CD4-positive, alpha-beta T cell treated with Interleukin-12 subunit alpha and Interleukin-12 subunit beta, for 1 hour (primary cell): ENCODE measurements at regions not wholly inside any gene's neighbourhood (a gene's known extent, or its start where the extent isn't known, plus 50 kb on each side); places are given as distances from the start of the nearest gene placed in this dataset.
"Not testable (repeated sequence)": the region's sequence is repeated elsewhere in the genome, so short reads cannot be mapped to it uniquely, and the experiment has no call there.

Experiments used
- DNase-seq: peaks from one replicate; pipeline ENCODE4 v3.0.0-alpha.2; 2020

- no peak for DNase-seq
Measured at GRCh38 chr2:216959433-216959832, 99.6 kb upstream of the TNP1 start.

GRCh38 chr2:216956820-216957493 lies 97.1 kb upstream of the TNP1 start:
- DNase-seq: no peak

GRCh38 chr2:216951171-216951570 lies 91.3 kb upstream of the TNP1 start:
- no peak for DNase-seq

GRCh38 chr2:216950547-216950946 lies 90.7 kb upstream of the TNP1 start:
- DNase-seq: no peak

GRCh38 chr2:216949700-216950413 lies 90.0 kb upstream of the TNP1 start:
- DNase-seq: no peak

- DNase-seq: no peak
Measured at GRCh38 chr2:216947055-216947454, 87.2 kb upstream of the TNP1 start.

GRCh38 chr2:216944733-216945132 lies 84.9 kb upstream of the TNP1 start:
- DNase-seq: no peak

- no peak for DNase-seq
Measured at GRCh38 chr2:216943109-216943508, 83.2 kb upstream of the TNP1 start.

GRCh38 chr2:216942465-216942864 lies 82.6 kb upstream of the TNP1 start:
- no peak for DNase-seq

- no peak for DNase-seq
Measured at GRCh38 chr2:216942016-216942415, 82.2 kb upstream of the TNP1 start.

GRCh38 chr2:216936954-216937357 lies 77.1 kb upstream of the TNP1 start:
- DNase-seq: no peak

- no peak for DNase-seq
Measured at GRCh38 chr2:216934623-216935022, 74.8 kb upstream of the TNP1 start.

- no peak for DNase-seq
Measured at GRCh38 chr2:216934151-216934550, 74.3 kb upstream of the TNP1 start.

- no peak for DNase-seq
Measured at GRCh38 chr2:216932863-216933548, 73.1 kb upstream of the TNP1 start.

- DNase-seq: no peak
Measured at GRCh38 chr2:216932113-216932862, 72.4 kb upstream of the TNP1 start.

- DNase-seq: no peak
Measured at GRCh38 chr2:216930716-216931115, 70.9 kb upstream of the TNP1 start.

- not testable (repeated sequence) for DNase-seq
Measured at GRCh38 chr2:216929338-216929737, 69.5 kb upstream of the TNP1 start.

- DNase-seq: no peak
Measured at GRCh38 chr2:216927163-216927562, 67.3 kb upstream of the TNP1 start.

- no peak for DNase-seq
Measured at GRCh38 chr2:216925636-216926366, 65.9 kb upstream of the TNP1 start.

GRCh38 chr2:216925006-216925405 lies 65.1 kb upstream of the TNP1 start:
- DNase-seq: no peak

- DNase-seq: no peak
Measured at GRCh38 chr2:216923706-216924105, 63.8 kb upstream of the TNP1 start.

- DNase-seq: no peak
Measured at GRCh38 chr2:216922175-216922780, 62.4 kb upstream of the TNP1 start.
